ENCODE measurements at regions not wholly inside any gene's neighbourhood (a gene's known extent, or its start where the extent isn't known, plus 50 kb on each side); places are given as distances from the start of the nearest gene placed in this dataset.
A peak's percentile ranks its signal among the peaks of the same experiment; 100 is the strongest.
"Not testable (repeated sequence)": the region's sequence is repeated elsewhere in the genome, so short reads cannot be mapped to it uniquely, and the experiment has no call there.

DNA sequence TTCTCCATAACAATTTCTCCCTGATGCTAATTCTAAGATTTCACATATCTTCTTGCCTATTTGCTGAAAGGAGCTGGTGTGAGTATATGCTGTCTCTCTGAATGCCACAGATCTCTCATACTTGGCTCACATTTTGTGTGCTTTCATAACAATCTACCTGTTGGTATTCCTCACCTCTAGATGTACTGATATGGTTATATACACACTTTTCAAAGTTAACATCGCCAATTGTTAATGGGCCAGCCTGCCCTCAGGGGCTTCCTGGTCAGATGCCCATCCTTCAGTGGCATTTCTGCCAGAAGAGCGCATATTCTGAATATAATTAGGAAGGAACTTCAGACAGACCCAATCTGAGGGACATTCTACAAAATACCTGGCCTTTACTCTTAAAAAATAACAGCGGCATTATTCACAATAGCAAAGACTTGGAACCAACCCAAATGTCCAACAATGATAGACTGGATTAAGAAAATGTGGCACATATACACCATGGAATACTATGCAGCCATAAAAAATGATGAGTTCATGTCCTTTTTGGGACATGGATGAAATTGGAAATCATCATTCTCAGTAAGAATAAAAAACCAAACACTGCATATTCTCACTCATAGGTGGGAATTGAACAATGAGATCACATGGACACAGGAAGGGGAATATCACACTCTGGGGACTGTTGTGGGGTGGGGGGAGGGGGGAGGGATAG is 123.9 kb upstream of the FAT1 start:
- DNase-seq (ENCODE audit: low spot score): not testable (repeated sequence)

DNA sequence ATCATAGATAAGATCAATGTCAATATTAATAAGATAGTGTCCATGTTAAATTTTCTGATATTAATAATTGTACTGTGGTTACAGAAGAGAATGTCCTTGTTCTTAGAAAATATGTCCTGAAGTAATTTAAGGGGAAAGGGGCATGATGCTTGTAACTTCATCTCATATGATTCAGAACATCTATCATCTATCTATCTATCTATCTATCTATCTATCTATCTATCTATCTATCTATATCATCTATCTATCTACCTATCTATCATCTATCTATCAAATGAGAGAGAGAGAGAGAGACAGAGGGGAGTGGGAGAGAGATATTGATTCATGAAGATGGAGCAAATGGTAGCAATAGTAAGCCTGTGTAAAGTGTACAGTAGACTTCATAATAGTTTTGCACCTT is 124.8 kb upstream of the FAT1 start:
- no peak for DNase-seq (ENCODE audit: low spot score)

DNA sequence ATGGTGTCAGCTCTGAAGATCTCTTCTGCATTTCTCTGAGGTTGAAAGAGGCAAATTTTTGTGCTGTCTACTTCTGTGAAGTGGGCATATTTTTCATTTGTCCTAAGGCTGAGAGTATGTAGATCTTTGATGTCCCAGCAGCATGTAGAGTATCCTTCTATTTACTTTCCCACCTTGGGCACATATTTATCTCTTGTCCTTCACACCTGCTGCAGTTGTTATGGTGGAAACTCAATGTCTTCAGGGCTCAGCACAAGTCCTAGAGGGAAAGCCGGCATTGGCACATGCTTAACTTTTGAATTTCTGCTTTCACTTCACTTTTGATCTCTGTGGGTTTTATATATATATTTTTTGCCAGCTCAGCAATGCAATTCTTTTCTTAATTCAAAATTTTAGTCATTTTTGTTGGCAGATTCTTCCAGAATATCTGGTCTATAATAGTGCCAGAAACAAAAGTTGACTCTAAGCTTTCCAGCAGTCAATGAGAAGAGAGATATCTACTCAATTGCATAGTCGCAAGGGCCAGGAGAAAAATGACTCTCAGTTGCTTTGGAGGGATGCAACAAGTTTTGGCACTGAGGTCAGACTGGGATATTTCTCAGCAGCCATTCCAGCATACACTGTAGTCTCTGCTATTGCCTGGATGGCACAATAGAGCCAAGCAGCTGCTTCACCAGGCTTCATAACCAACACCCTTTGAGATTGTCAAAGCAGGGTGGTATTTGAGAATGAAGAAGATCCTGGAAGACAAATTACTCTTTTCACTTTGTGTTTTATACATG is 127.8 kb upstream of the FAT1 start:
- DNase-seq (ENCODE audit: low spot score): no peak

DNA sequence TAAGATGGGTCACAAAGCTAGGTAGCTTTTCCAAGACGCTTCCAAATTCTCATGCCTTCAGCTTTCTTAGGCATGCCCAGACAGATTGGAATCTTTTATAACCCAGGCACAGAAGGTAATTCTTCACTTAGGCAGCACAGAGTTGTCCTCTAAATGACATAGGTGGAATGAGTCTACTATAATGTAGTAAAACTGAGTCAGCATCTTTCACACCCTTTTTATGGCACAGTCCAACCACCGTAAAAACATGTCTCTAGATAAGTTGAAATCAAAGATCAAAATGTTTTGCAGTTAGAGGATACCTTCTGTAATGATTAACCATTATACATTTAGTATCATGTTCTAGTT is 128.4 kb upstream of the FAT1 start:
- no peak for DNase-seq (ENCODE audit: low spot score)

DNA sequence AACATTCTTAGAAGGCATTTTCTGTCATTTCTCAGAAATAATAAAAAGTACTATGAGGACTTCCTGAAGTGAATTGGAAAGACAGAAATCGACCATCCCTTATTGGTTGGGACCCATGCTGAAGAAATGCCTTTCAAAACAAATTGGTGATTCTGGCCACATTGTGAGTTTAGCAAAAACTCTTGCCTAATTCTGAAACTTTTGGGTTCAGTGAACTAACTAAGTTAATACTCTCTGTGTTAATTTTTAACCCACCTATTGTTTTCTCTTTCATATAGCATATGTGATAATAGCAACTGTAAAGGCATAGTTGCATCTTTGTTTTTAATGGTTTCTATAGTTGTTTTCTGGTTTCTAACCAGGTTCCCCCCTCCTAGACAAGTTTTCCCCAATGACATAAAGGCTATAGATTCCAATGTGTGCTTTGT is 129.3 kb upstream of the FAT1 start:
- DNase-seq (ENCODE audit: low spot score): no peak

DNA sequence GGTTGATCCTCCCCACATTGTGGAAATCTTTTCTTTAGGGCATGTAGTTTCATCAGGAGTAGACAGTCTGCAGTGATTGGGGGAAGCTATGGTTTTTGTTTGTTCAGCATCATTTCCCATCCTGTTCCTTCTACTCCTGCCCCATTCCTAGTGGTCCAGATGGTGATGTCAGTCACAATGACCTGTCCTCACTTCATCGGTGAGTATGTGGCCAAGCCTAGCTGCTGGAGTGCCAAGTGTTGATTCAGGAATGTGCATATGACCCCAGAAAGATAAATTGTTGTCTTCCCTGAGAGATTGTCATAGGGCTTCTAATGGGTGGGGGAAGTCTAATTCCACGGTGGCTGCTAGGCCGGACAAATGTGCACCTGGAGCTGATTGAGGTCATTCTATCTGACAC is 130.6 kb upstream of the FAT1 start:
- peak; percentile 52 for DNase-seq (ENCODE audit: low spot score)

DNA sequence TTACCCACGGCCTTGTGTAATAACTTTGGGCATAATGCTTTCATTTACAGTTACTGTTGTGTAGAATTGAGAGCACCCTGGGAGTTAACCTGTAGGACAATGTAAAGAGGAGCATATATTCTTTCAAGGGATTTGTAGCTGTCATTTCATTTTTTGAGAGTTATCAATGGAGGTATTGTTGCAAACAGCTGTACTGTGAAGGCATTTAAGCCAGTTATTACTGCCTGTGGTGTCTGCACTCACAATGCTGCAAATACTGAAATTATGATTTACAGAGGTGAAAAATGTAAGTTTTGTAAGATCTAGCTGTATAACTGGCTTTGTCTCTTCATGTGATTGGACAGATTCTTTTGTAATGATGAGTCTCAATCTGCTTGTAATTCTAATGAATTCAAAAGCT is 131.5 kb upstream of the FAT1 start:
- DNase-seq (ENCODE audit: low spot score): no peak

DNA sequence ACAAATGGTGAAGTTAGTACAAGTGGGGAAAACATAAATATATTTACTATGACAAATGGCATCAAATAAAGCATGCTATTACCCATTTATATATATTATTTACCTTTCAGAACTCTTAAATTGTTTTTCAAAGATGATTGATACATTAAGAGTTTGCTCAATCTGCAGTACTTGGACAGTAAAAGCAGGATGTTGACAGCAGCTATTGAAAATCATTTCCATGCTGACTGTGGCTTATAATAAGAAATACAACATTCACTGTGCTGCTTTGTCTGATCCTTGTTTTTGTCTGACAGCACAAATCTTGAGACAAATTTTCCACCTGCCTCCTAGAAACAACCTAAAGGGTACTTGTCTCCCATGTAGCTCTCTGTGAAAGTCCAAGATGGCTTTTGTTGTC is 134.1 kb upstream of the FAT1 start:
- no peak for DNase-seq (ENCODE audit: low spot score)

DNA sequence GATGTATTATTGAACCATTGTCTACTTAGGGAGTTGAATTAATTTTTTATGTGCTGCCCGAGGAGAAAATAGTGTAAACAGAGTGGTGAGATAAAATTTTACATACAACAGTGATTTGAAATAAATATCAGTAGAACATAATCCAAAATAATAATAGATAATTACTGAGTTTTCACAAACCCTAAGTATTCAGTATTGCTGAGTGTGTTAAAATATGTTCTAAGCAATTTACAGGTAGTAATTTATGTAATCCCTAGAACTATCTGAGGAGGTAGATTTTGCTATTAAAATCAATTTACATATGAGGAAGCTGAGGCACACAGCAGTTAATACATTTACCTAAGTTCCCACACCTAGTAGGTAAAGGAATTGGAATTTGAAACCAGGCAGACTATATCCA is 134.7 kb upstream of the FAT1 start:
- DNase-seq (ENCODE audit: low spot score): no peak

DNA sequence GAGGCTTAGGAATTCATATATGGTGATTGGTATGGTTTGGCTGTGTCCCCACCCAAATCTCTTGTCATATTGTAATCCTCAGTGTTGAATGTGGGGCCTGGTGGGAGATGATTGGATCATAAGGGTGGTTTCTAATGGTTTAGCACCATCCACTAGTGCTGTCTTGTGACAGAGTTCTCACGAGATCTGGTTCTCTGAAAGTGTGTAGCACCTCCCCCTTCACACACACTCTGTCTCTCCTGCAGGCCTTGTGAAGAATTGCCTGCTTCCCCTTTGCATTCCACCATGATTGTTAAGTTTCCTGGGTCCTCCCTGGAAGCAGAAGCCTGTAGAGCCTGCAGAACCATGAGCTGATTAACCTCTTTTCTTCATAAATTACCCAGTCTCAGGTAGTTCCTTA is 135.8 kb upstream of the FAT1 start:
- no peak for DNase-seq (ENCODE audit: low spot score)

DNA sequence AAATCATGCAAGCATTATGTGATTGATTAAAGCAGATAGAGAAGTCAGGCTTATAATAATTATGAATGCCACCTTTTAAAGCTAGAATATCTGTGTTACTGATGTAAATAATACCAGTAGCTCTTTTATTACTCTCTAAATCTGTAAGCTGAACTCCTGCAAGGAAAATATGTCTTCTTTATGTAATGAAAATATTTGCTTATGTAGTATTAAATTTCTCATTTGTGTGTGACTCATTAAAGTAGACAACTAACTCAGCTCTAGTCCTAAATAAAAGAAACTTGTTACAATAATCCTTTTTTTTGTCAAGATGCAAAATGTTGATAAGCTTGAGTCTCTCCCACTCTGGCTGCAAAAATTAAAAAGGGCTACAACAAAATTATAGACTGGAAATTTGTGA is 137.7 kb upstream of the FAT1 start:
- DNase-seq (ENCODE audit: low spot score): no peak

DNA sequence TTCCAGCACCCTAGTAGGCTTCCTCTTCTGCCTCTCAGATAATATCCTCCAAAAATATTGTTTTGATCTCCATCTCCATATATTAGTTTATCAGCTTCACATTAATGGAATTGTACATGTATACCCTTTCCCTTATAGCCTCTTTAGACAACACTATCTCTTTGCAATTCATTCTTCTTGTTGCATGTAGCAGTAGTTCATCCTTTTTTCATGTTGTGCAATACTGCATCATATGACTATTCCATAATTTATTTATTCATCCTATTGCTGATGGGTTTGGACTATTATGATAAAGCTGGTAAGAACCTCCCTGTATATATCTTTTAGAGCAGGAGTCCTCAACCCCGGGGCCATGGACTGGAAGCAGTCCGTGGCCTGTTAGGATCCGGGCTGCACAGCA is 148.2 kb upstream of the FAT1 start:
- no peak for DNase-seq (ENCODE audit: low spot score)

DNA sequence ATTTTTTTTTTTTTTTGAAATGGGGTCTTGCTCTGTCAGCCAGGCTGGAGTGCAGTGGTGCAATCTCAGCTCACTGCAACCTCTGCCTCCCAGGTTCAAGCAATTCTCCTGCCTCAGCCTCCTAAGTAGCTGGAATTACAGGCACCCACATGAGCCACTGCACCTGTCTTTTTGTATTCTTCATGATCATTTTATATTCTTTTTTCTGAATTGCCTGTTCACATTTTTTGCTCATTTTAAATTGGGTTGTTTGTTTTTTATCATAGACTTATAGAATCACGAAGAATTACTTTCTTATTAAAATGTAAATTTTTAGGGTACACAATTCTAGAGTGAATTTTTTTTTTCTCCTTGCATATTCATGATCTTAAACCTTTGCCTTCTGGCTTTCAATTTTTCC is 149.4 kb upstream of the FAT1 start:
- DNase-seq (ENCODE audit: low spot score): not testable (repeated sequence)

DNA sequence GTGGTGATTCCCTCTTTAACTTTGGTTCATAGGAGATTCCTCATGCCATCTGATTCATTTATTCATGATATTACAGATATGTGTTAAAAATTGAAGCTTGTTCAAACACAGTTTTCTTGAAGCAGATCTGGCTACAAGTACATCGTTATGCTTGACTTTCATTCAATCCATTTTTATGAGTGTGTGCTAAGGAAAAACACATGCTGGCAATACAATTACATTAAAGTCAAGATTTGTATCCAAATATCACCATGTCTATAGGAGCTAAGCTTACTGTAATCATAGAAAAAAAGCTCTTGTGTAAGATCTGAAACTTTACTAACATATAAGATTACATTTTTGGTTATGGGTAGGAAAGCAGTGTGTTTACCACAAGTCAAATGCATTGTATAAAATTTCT is 151.8 kb upstream of the FAT1 start:
- DNase-seq (ENCODE audit: low spot score): no peak

DNA sequence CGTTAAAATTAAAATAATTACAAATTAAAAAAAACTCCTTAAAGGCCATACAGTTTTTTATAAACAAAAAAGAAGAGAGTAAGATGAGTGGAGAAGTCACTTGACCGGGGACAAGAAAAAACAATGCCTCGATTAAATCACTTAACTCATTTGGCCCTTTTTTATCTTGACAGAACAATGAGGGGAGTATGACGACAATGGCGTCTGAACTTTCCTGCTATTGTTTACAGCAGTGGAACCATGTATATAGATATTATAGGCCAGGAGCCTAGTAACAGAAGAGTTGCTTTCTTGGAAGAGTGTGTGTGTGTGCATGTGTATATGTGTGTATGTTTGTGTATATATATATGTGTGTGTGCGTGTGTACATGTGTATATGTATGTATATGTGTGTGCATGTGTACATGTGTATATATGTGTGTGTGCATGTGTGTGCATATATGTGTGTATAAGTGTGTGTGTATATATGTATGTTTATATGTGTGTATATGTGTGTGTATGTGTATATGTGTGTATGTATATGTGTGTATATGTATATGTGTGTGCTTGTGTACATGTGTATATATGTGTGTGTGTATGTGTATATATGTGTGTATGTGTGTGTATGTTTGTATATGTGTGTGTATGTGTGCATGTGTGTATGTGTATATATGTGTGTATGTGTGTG is 153.4 kb upstream of the FAT1 start:
- DNase-seq (ENCODE audit: low spot score): no peak

DNA sequence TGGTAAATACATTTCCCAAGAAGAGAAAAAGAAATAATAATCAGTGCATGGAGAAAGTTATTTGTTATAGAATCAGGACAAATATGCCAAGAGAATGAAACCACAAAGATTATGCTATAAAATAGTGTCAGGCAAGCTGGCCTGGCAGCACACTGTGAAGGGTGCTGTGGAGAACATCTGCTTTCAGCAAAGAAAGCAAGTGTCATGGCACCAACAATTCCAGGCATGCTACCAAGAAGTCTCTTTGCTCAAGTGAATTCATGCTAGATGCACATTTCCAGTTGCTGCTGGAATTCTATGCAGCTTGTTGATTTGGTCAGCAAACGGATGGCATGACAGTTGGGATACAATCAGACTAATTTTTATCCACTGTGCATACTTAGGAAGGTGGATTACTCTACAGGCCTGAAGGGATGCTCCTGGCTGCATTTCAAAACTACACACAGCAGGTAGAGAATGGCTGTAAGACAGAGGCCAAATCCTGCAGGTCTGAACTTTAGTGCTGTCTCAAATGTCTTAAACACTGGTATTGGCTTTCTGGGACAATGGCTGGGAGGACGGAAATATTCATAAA is 154.6 kb upstream of the FAT1 start:
- DNase-seq (ENCODE audit: low spot score): no peak

DNA sequence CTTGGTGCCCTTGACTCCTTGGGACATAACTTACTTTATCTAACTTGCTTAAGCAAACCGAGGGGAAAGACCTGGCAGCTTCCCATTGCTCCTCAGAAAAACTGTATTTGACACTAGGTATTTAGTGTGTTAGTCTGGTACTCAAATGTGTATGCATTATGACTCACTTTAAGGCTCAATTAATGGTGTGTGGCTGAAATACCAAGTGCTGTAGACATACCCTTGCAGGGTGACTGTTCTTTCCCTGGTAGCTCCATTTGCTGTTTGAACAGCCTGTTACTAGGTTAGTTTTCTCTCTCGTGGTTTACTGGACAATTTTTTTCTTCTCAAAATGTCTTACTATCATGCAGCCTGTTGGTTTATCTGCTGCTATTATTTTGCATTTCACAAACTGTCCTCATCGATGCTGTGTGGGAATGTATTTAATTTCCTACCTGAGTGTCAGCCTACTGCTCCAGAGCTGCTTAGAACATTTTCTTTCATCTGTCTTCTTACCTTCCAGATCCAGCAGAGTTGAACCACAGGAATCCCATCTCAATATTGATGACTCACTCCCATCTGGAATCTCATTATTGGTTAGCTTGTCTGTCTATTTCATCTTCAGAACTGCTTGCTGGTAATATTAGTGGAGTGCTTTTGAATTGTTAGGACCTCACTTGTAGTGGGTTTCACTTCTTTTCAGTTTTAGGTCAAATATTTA is 158.0 kb upstream of the FAT1 start:
- DNase-seq (ENCODE audit: low spot score): peak; percentile 58

DNA sequence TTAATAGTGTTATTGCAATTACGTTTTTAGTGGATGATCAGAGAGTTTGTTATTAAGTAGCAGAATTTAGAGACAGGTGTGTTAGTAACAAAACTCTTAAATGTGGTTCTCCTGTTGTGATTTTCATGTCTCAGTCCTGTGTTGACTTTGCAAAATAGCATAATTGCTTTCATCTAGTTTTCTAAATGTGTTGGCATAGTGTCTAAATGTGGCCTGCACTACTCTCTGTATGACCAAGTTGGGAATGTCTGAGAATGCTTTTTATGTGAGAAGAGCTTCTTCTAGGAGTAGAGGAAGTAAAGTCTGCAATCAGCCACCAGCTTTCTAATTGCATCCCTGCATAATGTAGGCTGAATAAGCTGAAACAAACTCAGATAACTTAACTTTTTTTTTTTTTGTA is 158.6 kb upstream of the FAT1 start:
- no peak for DNase-seq (ENCODE audit: low spot score)

DNA sequence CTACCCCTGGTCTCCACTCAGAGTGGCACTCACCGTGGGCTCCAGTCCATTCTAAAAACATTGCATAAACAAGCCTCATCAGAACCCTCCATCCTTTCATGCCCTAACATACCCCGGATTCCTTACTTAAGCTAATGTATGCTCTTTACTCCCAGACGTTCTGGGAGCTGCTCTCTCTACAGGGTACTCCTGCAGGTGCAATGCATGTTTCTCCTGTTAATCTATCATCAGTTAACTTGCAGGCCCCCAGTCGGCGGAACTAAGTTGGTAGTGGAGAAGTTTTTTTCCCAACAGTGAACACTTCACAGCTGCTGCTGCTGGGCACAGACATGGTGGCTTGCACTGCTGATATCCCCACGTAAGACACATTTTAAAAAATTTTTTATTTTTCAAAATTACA is 161.6 kb upstream of the FAT1 start:
- DNase-seq (ENCODE audit: low spot score): no peak

DNA sequence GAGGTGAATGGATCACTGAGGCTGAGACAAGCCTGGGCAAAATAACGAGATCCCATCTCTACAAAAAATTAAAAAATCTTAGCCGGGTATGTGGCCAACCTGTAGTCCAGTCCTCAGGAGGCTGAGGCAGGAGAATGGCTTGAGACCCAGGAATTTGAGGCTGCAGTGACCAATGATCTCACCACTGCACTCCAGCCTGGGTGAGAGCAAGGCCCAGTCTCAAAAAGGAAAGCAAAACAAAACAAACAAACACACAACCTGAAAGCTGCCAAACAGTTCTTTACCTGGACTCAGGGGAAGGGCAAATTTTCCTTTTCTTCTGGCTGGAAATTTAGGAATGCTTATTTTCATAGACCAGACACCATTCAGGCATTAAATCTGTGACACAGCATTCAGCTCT is 163.1 kb upstream of the FAT1 start:
- DNase-seq (ENCODE audit: low spot score): no peak

DNA sequence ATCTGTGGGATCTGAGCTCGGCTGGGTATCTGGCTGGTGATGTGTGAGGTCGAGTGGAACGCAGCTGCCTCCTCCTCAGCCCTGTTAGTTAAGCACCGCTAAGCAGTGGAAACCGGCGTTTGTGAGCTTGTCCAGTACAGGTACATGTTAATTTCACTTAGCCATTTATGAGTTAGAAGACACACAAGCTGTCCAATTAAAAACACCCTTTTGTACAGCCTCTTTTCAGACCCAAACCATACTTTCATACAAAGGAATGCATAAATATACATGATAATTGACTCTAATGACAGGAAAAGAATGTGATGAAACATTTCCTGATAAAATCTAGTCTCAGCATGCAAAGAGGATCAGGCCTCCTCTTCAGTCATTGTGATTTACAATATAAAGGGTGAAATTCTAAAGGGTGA is 163.6 kb upstream of the FAT1 start:
- DNase-seq (ENCODE audit: low spot score): no peak

DNA sequence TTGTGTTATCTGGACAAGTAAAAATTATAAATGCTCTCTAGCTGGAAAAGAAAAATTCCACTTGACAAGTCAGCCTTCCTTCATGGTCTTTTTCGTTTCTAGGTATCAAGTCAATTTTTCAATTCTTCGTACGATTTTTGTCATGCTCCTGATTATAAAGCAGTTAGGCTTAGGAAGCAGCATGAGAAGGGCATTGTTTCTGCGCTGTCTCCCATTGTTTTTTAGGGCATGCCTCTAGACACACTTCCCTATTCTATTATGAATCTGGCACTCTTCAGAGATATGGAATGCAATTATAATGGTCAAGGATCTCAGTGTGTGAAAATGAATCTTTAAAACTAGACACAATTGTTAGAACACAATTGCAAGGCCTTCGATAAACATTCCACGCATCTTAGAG is 164.1 kb upstream of the FAT1 start:
- DNase-seq (ENCODE audit: low spot score): no peak

All from A172 (cell line).